ENCODE measurements at regions not wholly inside any gene's neighbourhood (a gene's known extent, or its start where the extent isn't known, plus 50 kb on each side); places are given as distances from the start of the nearest gene placed in this dataset.

DNA sequence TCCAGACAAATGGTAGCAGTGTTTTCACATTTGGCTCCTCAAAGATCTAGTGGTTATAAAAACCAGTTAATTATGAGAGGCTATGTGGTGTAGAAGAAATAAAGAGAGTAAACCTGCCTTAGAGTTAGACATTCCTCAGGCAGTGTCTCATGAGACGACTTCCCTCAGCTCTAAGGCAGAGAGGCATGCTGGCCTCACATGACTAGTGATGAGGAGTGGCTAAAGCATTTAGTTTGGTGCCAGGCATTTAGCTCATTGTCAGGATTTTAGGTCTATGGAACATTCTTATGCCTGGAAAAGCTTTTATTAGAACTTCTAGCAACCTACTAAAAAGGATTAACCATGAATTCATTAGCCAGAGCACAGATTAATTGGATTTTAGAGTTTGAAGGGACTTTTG lies 90.3 kb downstream of the RPRM start:
- Histone ChIP-seq H3K9me3 (peaks cover 0 to 4% (median 0%) of the 10 kb centered on the region in 3 donors), H3K4me3 (no peak overlapping the region), H3K27me3 (no peaks in the 10 kb centered on the region), H3K4me1 (no peaks in the 10 kb centered on the region), H3K27ac (no peak overlapping the region), H3K36me3 (no peaks in the 10 kb centered on the region)
- no peak for DNase-seq
- TF ChIP-seq, protein P1, sequence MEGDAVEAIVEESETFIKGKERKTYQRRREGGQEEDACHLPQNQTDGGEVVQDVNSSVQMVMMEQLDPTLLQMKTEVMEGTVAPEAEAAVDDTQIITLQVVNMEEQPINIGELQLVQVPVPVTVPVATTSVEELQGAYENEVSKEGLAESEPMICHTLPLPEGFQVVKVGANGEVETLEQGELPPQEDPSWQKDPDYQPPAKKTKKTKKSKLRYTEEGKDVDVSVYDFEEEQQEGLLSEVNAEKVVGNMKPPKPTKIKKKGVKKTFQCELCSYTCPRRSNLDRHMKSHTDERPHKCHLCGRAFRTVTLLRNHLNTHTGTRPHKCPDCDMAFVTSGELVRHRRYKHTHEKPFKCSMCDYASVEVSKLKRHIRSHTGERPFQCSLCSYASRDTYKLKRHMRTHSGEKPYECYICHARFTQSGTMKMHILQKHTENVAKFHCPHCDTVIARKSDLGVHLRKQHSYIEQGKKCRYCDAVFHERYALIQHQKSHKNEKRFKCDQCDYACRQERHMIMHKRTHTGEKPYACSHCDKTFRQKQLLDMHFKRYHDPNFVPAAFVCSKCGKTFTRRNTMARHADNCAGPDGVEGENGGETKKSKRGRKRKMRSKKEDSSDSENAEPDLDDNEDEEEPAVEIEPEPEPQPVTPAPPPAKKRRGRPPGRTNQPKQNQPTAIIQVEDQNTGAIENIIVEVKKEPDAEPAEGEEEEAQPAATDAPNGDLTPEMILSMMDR (IDR thresholded peaks at IDR 0.05) = no peak
- intact Hi-C loops (cut with DNase I; ENCODE audit: low total_unique reads) = no loop called here

DNA sequence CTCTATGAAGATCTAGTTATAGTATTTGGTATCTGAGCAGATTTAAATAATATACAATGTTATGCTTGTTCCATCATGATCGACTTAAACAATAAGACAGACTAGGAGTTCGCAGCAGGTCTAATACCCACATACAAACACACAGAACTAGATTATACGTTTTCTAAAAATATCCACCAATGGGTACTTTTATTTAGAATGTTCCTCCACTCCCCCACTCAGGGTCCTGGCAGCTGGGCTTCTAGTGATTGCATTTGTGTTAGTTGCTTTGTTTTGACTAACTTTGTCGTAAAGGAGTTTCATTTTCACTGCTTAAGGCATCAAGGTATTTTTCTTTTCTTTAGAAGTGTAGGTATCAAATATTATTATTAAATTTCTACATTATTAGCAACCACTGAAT lies 91.4 kb downstream of the RPRM start:
- intact Hi-C loops (cut with DNase I; ENCODE audit: low total_unique reads) = no loop called here
- no peak for DNase-seq
- no peaks in the 10 kb centered on the region for H3K36me3 ChIP-seq
- H3K27ac ChIP-seq = no peak overlapping the region
- H3K9me3 ChIP-seq = no peaks in the 10 kb centered on the region
- H3K4me1 ChIP-seq = no peaks in the 10 kb centered on the region
- TF ChIP-seq, protein P1 (IDR thresholded peaks at IDR 0.05) = no peak
- no peaks in the 10 kb centered on the region for H3K27me3 ChIP-seq
- H3K4me3 ChIP-seq = no peak overlapping the region

DNA sequence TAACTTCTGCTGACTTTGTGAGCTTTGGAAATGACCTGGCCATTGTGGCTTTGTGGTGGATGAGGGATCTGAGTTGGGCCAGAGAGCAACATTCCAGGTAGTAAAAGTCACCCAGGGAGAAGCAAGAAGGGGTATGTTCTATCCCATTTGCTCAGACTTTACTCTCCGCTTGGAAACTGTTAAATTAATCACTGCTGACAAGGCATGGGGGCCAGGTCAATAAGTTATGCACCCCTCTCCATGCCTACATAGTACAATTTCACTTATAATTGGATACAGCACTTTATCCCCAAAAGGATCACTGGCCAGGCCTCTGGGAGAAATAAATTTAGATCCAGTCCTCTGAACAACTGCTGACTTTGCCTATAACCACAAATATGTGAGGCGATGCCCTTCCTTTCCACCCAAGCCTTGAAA lies 92.1 kb downstream of the RPRM start:
- TF ChIP-seq, protein P1 (IDR thresholded peaks at IDR 0.05) = no peak

DNA sequence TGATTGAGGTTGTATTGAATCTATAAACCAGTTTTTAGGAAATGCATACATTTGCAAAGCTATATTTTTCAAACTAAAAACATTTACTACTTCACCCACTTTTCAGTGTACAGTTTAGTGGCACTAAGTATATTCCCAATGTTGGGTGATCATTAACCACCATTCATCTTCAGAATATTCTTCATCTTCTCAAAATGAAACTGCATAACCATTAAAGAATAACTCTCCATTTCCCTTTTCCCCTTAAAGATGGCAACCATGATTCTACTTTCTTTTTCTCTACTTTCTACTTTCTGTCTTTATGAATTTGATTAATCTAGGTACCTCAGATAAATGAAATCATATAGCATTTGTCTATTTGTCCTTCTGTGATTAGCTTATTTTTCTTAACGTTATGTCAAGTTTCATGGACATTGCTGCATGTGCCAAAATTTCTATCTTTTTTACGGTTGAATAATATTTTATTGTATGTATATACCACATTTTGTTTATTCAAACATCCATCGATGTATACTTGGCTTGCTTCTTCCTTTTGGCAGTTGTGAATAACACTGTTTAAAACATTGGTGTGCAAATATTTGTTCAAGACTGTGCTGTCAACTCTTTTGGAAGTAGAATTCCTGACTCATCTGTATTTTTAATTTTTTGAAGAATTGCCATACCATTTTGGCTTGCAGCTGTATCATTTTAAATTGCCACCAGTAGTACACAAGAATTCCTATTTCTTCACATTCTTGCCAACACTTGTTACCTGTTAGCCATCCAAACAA lies 104.9 kb downstream of the RPRM start:
- TF ChIP-seq, protein P1 (IDR thresholded peaks at IDR 0.05) = no peak

More for the DNA sequence above, 92.1 kb downstream of the RPRM start:
- Histone ChIP-seq H3K4me1 (no peaks in the 10 kb centered on the region), H3K4me3 (no peak overlapping the region), H3K27me3 (no peaks in the 10 kb centered on the region), H3K27ac (no peak overlapping the region), H3K36me3 (no peaks in the 10 kb centered on the region), H3K9me3 (no peaks in the 10 kb centered on the region)
- DNase-seq = no peak
- intact Hi-C loops (cut with DNase I; ENCODE audit: low total_unique reads) = no loop called here

DNA sequence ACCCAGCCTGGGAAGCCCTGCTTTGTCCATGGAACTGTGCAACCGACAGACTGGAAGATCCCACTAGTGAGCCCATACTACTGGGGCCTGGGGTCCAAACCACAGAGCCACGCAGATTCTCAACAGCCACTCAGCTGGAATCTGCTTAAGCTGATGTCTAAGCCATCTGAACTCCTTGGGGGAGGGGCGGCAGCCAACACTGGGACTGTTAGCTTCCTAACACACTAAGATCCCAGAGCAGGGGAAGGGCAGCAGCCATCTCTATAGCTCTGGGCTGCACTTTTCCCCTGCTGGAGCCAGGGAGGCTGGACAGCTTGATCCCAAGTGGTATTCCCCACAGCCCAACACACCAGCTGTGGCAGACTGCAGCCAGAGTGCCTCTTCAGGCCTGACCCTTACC lies 118.3 kb downstream of the RPRM start:
- no peak overlapping the region for H3K27ac ChIP-seq
- intact Hi-C loops (cut with DNase I; ENCODE audit: low total_unique reads) = no loop called here
- no peaks in the 10 kb centered on the region for H3K36me3 ChIP-seq
- TF ChIP-seq, protein P1 (IDR thresholded peaks at IDR 0.05) = no peak
- H3K4me3 ChIP-seq = no peak overlapping the region
- H3K9me3 ChIP-seq = peaks cover 0 to 14% (median 0%) of the 10 kb centered on the region in 3 donors
- no peak for DNase-seq
- H3K27me3 ChIP-seq = no peaks in the 10 kb centered on the region
- no peaks in the 10 kb centered on the region for H3K4me1 ChIP-seq

More for the DNA sequence above, 104.9 kb downstream of the RPRM start:
- Histone ChIP-seq H3K4me1 (no peaks in the 10 kb centered on the region), H3K9me3 (no peaks in the 10 kb centered on the region), H3K4me3 (no peak overlapping the region), H3K27ac (no peak overlapping the region), H3K27me3 (no peaks in the 10 kb centered on the region), H3K36me3 (no peaks in the 10 kb centered on the region)
- intact Hi-C loops (cut with DNase I; ENCODE audit: low total_unique reads) = no loop called here
- no peak for DNase-seq
